ENCODE measurements at regions not wholly inside any gene's neighbourhood (a gene's known extent, or its start where the extent isn't known, plus 50 kb on each side); places are given as distances from the start of the nearest gene placed in this dataset.
"Not testable (repeated sequence)": the region's sequence is repeated elsewhere in the genome, so short reads cannot be mapped to it uniquely, and the experiment has no call there.

DNA sequence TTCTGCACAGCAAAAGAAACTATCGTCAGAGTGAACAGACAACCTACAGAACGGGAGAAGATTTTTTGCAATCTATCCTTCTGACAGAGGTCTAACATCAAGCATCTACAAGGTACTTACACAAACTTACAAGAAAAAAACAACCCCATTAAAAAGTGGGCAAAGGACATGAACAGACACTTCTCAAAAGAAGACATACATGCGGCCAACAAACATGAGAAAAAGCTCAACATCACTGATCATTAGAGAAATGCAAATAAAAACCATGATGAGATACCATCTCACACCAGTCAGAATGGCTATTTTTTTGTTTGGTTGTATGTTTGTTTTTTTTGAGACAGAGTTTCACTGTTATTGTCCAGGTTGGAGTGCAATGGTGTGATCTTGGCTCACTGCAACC lies 131.5 kb upstream of the MED13 start:
- H3K27ac ChIP-seq (ENCODE audit: low read depth in 1 of 2, low read length in 2 of 2); H3K36me3 ChIP-seq (ENCODE audit: control insufficient read depth in 4 of 4, insufficient read depth in 3 of 4, low read depth in 1 of 4, low read length in 3 of 4); H3K4me3 ChIP-seq (ENCODE audit: low read depth in 1 of 3, low read length in 3 of 3); H3K9me3 ChIP-seq (ENCODE audit: control insufficient read depth in 4 of 4, low read length in 3 of 4); DNase-seq (ENCODE audit: low spot score); H3K27me3 ChIP-seq (ENCODE audit: control insufficient read depth in 4 of 4, insufficient read depth in 4 of 4, low read length in 3 of 4); H3K9ac ChIP-seq (ENCODE audit: low read depth in 1 of 2, low read length in 2 of 2); H3K4me1 ChIP-seq (ENCODE audit: control insufficient read depth in 4 of 4, insufficient read depth in 4 of 4, low read length in 3 of 4): not testable (repeated sequence)
- 91% methylated on average over 3 of the region's 3 CpGs for WGBS

DNA sequence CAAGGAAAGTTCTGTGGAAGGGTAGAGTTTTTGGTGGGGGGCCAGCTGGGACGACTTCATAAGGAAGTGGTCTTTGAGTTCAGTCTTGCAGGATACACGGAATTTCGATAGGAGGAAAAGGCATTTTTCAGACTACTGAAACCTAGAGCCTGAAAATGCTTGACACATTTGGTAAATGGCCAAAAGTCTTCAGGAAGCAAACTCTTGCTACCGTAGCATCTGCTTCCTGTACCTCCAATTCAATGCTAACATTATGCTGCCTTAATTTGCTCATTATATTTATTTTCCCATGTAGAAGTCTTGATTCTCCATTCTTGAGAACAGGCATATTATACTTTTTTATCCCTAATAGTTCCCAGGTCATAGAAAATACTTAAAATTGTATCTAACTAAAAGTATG lies 129.3 kb upstream of the MED13 start:
- no peaks in the 10 kb centered on the region for H3K9me3 ChIP-seq (ENCODE audit: control insufficient read depth in 4 of 4, low read length in 3 of 4)
- H3K36me3 ChIP-seq (ENCODE audit: control insufficient read depth in 4 of 4, insufficient read depth in 3 of 4, low read depth in 1 of 4, low read length in 3 of 4), result no peaks in the 10 kb centered on the region
- DNase-seq (ENCODE audit: low spot score), result no peak
- H3K27me3 ChIP-seq (ENCODE audit: control insufficient read depth in 4 of 4, insufficient read depth in 4 of 4, low read length in 3 of 4), result no peaks in the 10 kb centered on the region
- H3K4me1 ChIP-seq (ENCODE audit: control insufficient read depth in 4 of 4, insufficient read depth in 4 of 4, low read length in 3 of 4), result no peaks in the 10 kb centered on the region
- no peak overlapping the region for H3K9ac ChIP-seq (ENCODE audit: low read depth in 1 of 2, low read length in 2 of 2)
- WGBS, result 50% methylated on average over 4 of the region's 4 CpGs
- H3K4me3 ChIP-seq (ENCODE audit: low read depth in 1 of 3, low read length in 3 of 3), result no peak overlapping the region
- TF ChIP-seq GABPA (IDR thresholded peaks at IDR 0.05 in 1 of 2, conservative IDR thresholded peaks at IDR 0.05 in 1 of 2) (no peak), HNF4A (conservative IDR thresholded peaks at IDR 0.05) (no peak), FOXA1 (IDR thresholded peaks at IDR 0.05) (no peak), JUND (IDR thresholded peaks at IDR 0.05) (no peak)
- TF ChIP-seq, protein P1, sequence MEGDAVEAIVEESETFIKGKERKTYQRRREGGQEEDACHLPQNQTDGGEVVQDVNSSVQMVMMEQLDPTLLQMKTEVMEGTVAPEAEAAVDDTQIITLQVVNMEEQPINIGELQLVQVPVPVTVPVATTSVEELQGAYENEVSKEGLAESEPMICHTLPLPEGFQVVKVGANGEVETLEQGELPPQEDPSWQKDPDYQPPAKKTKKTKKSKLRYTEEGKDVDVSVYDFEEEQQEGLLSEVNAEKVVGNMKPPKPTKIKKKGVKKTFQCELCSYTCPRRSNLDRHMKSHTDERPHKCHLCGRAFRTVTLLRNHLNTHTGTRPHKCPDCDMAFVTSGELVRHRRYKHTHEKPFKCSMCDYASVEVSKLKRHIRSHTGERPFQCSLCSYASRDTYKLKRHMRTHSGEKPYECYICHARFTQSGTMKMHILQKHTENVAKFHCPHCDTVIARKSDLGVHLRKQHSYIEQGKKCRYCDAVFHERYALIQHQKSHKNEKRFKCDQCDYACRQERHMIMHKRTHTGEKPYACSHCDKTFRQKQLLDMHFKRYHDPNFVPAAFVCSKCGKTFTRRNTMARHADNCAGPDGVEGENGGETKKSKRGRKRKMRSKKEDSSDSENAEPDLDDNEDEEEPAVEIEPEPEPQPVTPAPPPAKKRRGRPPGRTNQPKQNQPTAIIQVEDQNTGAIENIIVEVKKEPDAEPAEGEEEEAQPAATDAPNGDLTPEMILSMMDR (IDR thresholded peaks at IDR 0.05; ENCODE audit: low read depth, low read length, missing input control), result no peak
- no peak overlapping the region for H3K27ac ChIP-seq (ENCODE audit: low read depth in 1 of 2, low read length in 2 of 2)

DNA sequence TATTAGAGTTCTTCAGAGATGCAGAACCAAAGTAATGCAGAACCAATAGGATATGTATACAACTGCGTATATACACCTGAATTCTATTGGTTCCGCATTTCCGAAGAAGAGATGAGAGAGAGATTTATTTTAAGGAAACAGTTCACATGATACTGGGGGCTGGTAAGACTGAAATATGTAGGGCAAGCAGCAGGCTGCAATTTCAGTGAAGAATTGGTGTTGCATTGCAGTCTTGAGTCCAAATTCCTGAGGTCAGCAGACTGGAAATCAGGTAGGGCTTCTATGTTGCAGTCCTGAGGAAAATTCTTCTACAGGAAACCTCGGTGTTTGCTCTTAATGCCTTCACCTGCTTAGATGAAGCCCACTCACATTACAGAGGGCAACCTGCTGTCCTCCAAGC lies 128.2 kb upstream of the MED13 start:
- Histone ChIP-seq H3K36me3 (ENCODE audit: control insufficient read depth in 4 of 4, insufficient read depth in 3 of 4, low read depth in 1 of 4, low read length in 3 of 4) (no peaks in the 10 kb centered on the region), H3K4me3 (ENCODE audit: low read depth in 1 of 3, low read length in 3 of 3) (no peak overlapping the region), H3K9me3 (ENCODE audit: control insufficient read depth in 4 of 4, low read length in 3 of 4) (no peaks in the 10 kb centered on the region), H3K4me1 (ENCODE audit: control insufficient read depth in 4 of 4, insufficient read depth in 4 of 4, low read length in 3 of 4) (no peaks in the 10 kb centered on the region), H3K27ac (ENCODE audit: low read depth in 1 of 2, low read length in 2 of 2) (no peak overlapping the region), H3K9ac (ENCODE audit: low read depth in 1 of 2, low read length in 2 of 2) (no peak overlapping the region), H3K27me3 (ENCODE audit: control insufficient read depth in 4 of 4, insufficient read depth in 4 of 4, low read length in 3 of 4) (no peaks in the 10 kb centered on the region)
- no peak for TF ChIP-seq TAF1 (conservative IDR thresholded peaks at IDR 0.05)
- TF ChIP-seq, protein P1 (IDR thresholded peaks at IDR 0.05; ENCODE audit: low read depth, low read length, missing input control), result no peak
- TF ChIP-seq JUND (IDR thresholded peaks at IDR 0.05), result no peak
- 89% methylated on average over 4 of the region's 4 CpGs for WGBS
- no peak for DNase-seq (ENCODE audit: low spot score)

DNA sequence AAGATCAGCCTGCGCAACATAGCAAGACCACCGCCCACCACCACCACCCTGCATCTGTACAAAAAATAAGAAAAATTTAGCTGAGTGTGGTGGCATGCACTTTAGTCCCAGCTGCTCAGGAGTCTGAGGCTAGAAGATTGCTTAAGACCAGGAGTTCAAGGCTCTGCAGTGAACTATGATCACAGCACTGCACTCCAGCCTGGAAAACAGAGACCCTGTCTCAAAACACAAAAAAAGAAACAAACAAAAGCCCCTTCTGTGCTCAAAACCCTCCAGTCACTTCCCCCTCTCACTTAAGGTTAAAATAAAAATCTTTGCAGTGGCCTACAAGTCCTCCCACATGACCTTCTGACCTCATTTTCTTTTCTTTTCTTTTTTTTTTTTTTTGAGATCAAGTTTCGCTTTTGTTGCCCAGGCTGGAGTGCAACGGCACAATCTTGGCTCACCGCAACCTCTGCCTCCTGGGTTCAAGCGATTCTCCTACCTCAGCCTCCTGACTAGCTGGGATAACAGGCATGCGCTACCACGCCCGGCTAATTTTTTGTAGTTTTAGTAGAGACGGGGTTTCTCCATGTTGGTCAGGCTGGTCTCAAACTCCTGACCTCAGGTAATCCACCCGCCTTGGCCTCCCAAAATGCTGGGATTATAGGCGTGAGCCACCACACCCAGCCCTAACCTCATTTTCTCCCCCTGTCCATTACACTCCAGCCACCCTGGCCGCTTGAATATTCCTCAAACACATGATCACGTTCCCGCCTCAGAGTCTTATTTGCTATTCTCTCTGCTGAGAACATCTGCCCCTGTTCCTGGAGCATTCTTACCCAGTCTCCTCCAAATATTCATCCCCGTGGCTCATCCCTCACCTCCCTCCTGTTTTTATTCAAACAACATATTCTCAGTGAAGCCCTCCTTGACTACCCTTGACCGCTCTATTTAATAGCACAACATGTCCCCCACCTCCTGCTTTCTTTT lies 126.6 kb upstream of the MED13 start:
- H3K4me1 ChIP-seq (ENCODE audit: control insufficient read depth in 4 of 4, insufficient read depth in 4 of 4, low read length in 3 of 4), result no peaks in the 10 kb centered on the region
- H3K4me3 ChIP-seq (ENCODE audit: low read depth in 1 of 3, low read length in 3 of 3), result no peak overlapping the region
- H3K9ac ChIP-seq (ENCODE audit: low read depth in 1 of 2, low read length in 2 of 2), result no peak overlapping the region
- no peak for DNase-seq (ENCODE audit: low spot score)
- no peaks in the 10 kb centered on the region for H3K9me3 ChIP-seq (ENCODE audit: control insufficient read depth in 4 of 4, low read length in 3 of 4)
- no peaks in the 10 kb centered on the region for H3K27me3 ChIP-seq (ENCODE audit: control insufficient read depth in 4 of 4, insufficient read depth in 4 of 4, low read length in 3 of 4)
- no peak overlapping the region for H3K27ac ChIP-seq (ENCODE audit: low read depth in 1 of 2, low read length in 2 of 2)
- TF ChIP-seq, protein P2, sequence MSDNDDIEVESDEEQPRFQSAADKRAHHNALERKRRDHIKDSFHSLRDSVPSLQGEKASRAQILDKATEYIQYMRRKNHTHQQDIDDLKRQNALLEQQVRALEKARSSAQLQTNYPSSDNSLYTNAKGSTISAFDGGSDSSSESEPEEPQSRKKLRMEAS (IDR thresholded peaks at IDR 0.05), result no peak
- TF ChIP-seq REST (IDR thresholded peaks at IDR 0.05) (no peak), HNF4A (conservative IDR thresholded peaks at IDR 0.05) (no peak), FOXA1 (IDR thresholded peaks at IDR 0.05) (no peak)
- WGBS, result 90% methylated on average over 17 of the region's 17 CpGs
- no peaks in the 10 kb centered on the region for H3K36me3 ChIP-seq (ENCODE audit: control insufficient read depth in 4 of 4, insufficient read depth in 3 of 4, low read depth in 1 of 4, low read length in 3 of 4)
